ENCODE measurements at regions not wholly inside any gene's neighbourhood (a gene's known extent, or its start where the extent isn't known, plus 50 kb on each side); places are given as distances from the start of the nearest gene placed in this dataset.
A peak's percentile ranks its signal among the peaks of the same experiment; 100 is the strongest.

- no peak for TF ChIP-seq EZH2phosphoT487 (IDR thresholded peaks at IDR 0.05; ENCODE audit: unreplicated experiment)
- TF ChIP-seq ZNF331 (CRISPR knock-in tag; IDR thresholded peaks at IDR 0.05; ENCODE audit: low read depth) = no peak
- no peak for TF ChIP-seq CREB1 (CRISPR knock-in tag; IDR thresholded peaks at IDR 0.05; ENCODE audit: low read depth)
- no peak for TF ChIP-seq POLR2AphosphoS5 (IDR thresholded peaks at IDR 0.05; ENCODE audit: low read depth)
These were observed 81.0 kb upstream of the BCL11A start (continued) for GRCh38 chr2:60634438-60634837.

- Mint-ChIP-seq H3K4me1 (peaks cover 14% of the 10 kb centered on the region), H3K36me3 (ENCODE audit: low read depth) (no peaks in the 10 kb centered on the region; the same call in 2 of the 3 replicates)
These were observed 88.6 kb upstream of the BCL11A start for GRCh38 chr2:60641811-60642788.

More at GRCh38 chr2:60641811-60642788, 88.6 kb upstream of the BCL11A start:
- H4K20me1 ChIP-seq (replicated peaks; ENCODE audit: insufficient read depth) = no peaks in the 10 kb centered on the region
- no peaks in the 10 kb centered on the region; the same call in 2 of the 3 replicates for H3K9me3 Mint-ChIP-seq
- no peak overlapping the region for H3K27ac ChIP-seq (ENCODE audit: low read depth)
- no peaks in the 10 kb centered on the region for H3K27me3 ChIP-seq (ENCODE audit: insufficient read depth)
- H3K4me3 ChIP-seq = no peak overlapping the region
- H3K27me3 Mint-ChIP-seq (ENCODE audit: insufficient read depth, low read depth, poor library complexity) = peaks cover 7% of the 10 kb centered on the region
- TF ChIP-seq CTCF (conservative IDR thresholded peaks at IDR 0.05; ENCODE audit: low read depth in 2 of 2) (peak; percentile 62 to 97), REST (IDR thresholded peaks at IDR 0.05; ENCODE audit: unreplicated experiment) (no peak)
- DNase-seq (ENCODE audit: low spot score) (peak; percentile 88), ATAC-seq (peak; percentile 89)
- no peak overlapping the region for H2AFZ ChIP-seq
- H3K4me1 ChIP-seq (ENCODE audit: insufficient read depth) = no peaks in the 10 kb centered on the region; the same call in 1 of the 2 replicates
- H3K27ac Mint-ChIP-seq = no peak overlapping the region
- H3K79me2 ChIP-seq (replicated peaks; ENCODE audit: insufficient read depth) = no peaks in the 10 kb centered on the region
- H3K9me2 ChIP-seq (ENCODE audit: insufficient read depth) = no peaks in the 10 kb centered on the region
- no peak overlapping the region for H3K4me3 Mint-ChIP-seq
- H3F3A ChIP-seq (replicated peaks; ENCODE audit: low read depth) = no peaks in the 10 kb centered on the region
- no peak overlapping the region for H3K4me2 ChIP-seq
- H3K36me3 ChIP-seq (ENCODE audit: insufficient read depth) = no peaks in the 10 kb centered on the region
